Lower leg skin (tissue), 4 donors: ENCODE measurements at regions not wholly inside any gene's neighbourhood (a gene's known extent, or its start where the extent isn't known, plus 50 kb on each side); places are given as distances from the start of the nearest gene placed in this dataset.
"Not testable (repeated sequence)": the region's sequence is repeated elsewhere in the genome, so short reads cannot be mapped to it uniquely, and the experiment has no call there.

ENCODE experiments used
- DNase-seq, 2 donors: peaks; one replicate each; pipeline ENCODE4 v3.0.0-alpha.2; 2019; ENCODE audit warnings: low spot score in 2 of 2
- H3K4me3 ChIP-seq: fragments of 200-600 bp; sonication (generic); 2 replicates; pipeline ENCODE4 v1.5.1; 2017; ENCODE audit warnings: mild to moderate bottlenecking, low read depth; ENCODE audit not compliant: poor library complexity, severe bottlenecking
- CTCF ChIP-seq, 3 donors: fragments of 450-650 bp; IDR thresholded peaks; one replicate each; pipeline ENCODE4 v1.5.1; 2016; ENCODE audit warnings: antibody characterized with exemption in 3 of 3, mild to moderate bottlenecking in 3 of 3, moderate library complexity in 2 of 3
- POLR2A ChIP-seq, 2 donors: fragments of 450-650 bp; IDR thresholded peaks; one replicate each; pipeline ENCODE4 v1.6.1; 2016 to 2017; ENCODE audit warnings: antibody characterized with exemption in 2 of 2, mild to moderate bottlenecking in 1 of 2, moderate library complexity in 1 of 2
- WGBS, 2 donors: methylation state at CpG; one replicate each; pipeline ENCODE4 v1.1.5; 2018; 5-methylcytosine and 5-hydroxymethylcytosine counted together
- intact Hi-C: fragments of 100-400 bp; cut with DNase I; formaldehyde crosslinking; loops from one replicate; pipeline ENCODE4 v1.15.0; 2023; ENCODE audit warnings: low total_unique reads

- no peak overlapping the region for H3K4me3 ChIP-seq
- TF ChIP-seq POLR2A (IDR thresholded peaks at IDR 0.05) (no peak), CTCF (IDR thresholded peaks at IDR 0.05) (no peak)
- DNase-seq: peak in 1 of 2 donors; percentile 92
- 15 to 20% methylated on average over 14 of the region's 14 CpGs for WGBS, 2 donors
- intact Hi-C loops: no loop called here
Measured at GRCh38 chr22:46047841-46048595, 71.1 kb upstream of the WNT7B start.

- WGBS, 2 donors: 42 to 60% methylated on average over 7 of the region's 7 CpGs
- DNase-seq: peak in 1 of 2 donors; percentile 76
- intact Hi-C loops, H3K4me3 ChIP-seq: not testable (repeated sequence)
Measured at GRCh38 chr22:46048661-46049060, 71.7 kb upstream of the WNT7B start.

GRCh38 chr22:46049726-46050450 lies 72.9 kb upstream of the WNT7B start:
- WGBS, 2 donors: 57 to 62% methylated on average over 13 to 14 of the region's 14 CpGs
- peak in 1 of 2 donors; percentile 84 for DNase-seq
- TF ChIP-seq CTCF (IDR thresholded peaks at IDR 0.05) (no peak), POLR2A (IDR thresholded peaks at IDR 0.05) (no peak)
- intact Hi-C loops: no loop called here
- no peak overlapping the region for H3K4me3 ChIP-seq

- H3K4me3 ChIP-seq: no peak overlapping the region
- intact Hi-C loops: no loop called here
- DNase-seq: no peak
- no peak for TF ChIP-seq CTCF (IDR thresholded peaks at IDR 0.05)
- no peak for TF ChIP-seq POLR2A (IDR thresholded peaks at IDR 0.05)
- WGBS, 2 donors: 45 to 63% methylated on average over 7 of the region's 7 CpGs
Measured at GRCh38 chr22:46050451-46050845, 73.5 kb upstream of the WNT7B start.

GRCh38 chr22:46050916-46051614 lies 74.1 kb upstream of the WNT7B start:
- no peak overlapping the region for H3K4me3 ChIP-seq
- intact Hi-C loops: no loop called here
- DNase-seq: peak in 1 of 2 donors; percentile 82
- TF ChIP-seq POLR2A (IDR thresholded peaks at IDR 0.05) (no peak), CTCF (IDR thresholded peaks at IDR 0.05) (no peak)
- WGBS, 2 donors: 74 to 78% methylated on average over 11 of the region's 11 CpGs

GRCh38 chr22:46051646-46052045 lies 74.7 kb upstream of the WNT7B start:
- H3K4me3 ChIP-seq: no peak overlapping the region
- intact Hi-C loops: loop anchor here (2.0 kb wide), 1 partner anchor 29 kb away; no protein-coding TSS in a partner anchor
- WGBS, 2 donors: 59 to 74% methylated on average over 8 of the region's 8 CpGs
- DNase-seq: peak in 1 of 2 donors; percentile 81
- no peak for TF ChIP-seq POLR2A (IDR thresholded peaks at IDR 0.05)
- TF ChIP-seq CTCF (IDR thresholded peaks at IDR 0.05): no peak
